ENCODE measurements at regions not wholly inside any gene's neighbourhood (a gene's known extent, or its start where the extent isn't known, plus 50 kb on each side); places are given as distances from the start of the nearest gene placed in this dataset.

DNA sequence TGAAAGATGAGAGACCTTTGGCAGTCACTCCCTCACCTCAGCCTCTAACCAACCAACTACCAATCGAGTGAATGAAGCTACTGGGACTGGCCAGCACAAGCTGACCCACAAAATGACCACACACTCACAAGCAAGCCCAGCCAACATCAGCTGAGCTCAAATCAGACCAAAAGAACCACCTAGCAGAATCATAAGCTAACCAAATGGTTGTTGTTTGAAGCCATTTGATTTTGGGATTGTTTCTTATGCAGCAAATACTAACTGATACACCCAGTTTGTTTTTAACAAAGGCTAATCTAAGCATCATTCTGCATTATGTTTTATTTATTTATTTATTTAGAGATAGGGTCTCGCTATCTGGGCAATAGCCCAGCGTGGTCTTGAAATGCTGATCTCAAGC, 310.4 kb downstream of the SETD4 start:
- TF ChIP-seq, protein P1, sequence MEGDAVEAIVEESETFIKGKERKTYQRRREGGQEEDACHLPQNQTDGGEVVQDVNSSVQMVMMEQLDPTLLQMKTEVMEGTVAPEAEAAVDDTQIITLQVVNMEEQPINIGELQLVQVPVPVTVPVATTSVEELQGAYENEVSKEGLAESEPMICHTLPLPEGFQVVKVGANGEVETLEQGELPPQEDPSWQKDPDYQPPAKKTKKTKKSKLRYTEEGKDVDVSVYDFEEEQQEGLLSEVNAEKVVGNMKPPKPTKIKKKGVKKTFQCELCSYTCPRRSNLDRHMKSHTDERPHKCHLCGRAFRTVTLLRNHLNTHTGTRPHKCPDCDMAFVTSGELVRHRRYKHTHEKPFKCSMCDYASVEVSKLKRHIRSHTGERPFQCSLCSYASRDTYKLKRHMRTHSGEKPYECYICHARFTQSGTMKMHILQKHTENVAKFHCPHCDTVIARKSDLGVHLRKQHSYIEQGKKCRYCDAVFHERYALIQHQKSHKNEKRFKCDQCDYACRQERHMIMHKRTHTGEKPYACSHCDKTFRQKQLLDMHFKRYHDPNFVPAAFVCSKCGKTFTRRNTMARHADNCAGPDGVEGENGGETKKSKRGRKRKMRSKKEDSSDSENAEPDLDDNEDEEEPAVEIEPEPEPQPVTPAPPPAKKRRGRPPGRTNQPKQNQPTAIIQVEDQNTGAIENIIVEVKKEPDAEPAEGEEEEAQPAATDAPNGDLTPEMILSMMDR (IDR thresholded peaks at IDR 0.05; ENCODE audit: low read length), result no peak
- TF ChIP-seq EZH2 (optimal IDR thresholded peaks at IDR 0.05; ENCODE audit: low read depth, low read length), result no peak
